ENCODE measurements at regions not wholly inside any gene's neighbourhood (a gene's known extent, or its start where the extent isn't known, plus 50 kb on each side); places are given as distances from the start of the nearest gene placed in this dataset.
"Not testable (repeated sequence)": the region's sequence is repeated elsewhere in the genome, so short reads cannot be mapped to it uniquely, and the experiment has no call there.

- not testable (repeated sequence) for TF ChIP-seq CTCF (IDR thresholded peaks at IDR 0.05 in 4 of 5, conservative IDR thresholded peaks at IDR 0.05 in 1 of 5); POLR2A (IDR thresholded peaks at IDR 0.05)
Measured at GRCh38 chr1:245061808-245062207, 93.0 kb upstream of the KIF26B start.
